Epithelial cell of proximal tubule (primary cell): ENCODE measurements at regions not wholly inside any gene's neighbourhood (a gene's known extent, or its start where the extent isn't known, plus 50 kb on each side); places are given as distances from the start of the nearest gene placed in this dataset.

ENCODE experiments used
- DNase-seq: peaks from one replicate; pipeline ENCODE4 v3.0.0-alpha.2; 2011; ENCODE audit warnings: low read depth
- H3K4me3 ChIP-seq: 2 replicates; pipeline ENCODE4 v1.5.1; 2011; ENCODE audit warnings: low read depth, mild to moderate bottlenecking, low read length
- TF ChIP-seq, protein P1 (sequence below): conservative IDR thresholded peaks from 2 replicates; pipeline ENCODE4 v1.5.1; 2012; ENCODE audit warnings: low read depth, mild to moderate bottlenecking, low read length

DNA sequence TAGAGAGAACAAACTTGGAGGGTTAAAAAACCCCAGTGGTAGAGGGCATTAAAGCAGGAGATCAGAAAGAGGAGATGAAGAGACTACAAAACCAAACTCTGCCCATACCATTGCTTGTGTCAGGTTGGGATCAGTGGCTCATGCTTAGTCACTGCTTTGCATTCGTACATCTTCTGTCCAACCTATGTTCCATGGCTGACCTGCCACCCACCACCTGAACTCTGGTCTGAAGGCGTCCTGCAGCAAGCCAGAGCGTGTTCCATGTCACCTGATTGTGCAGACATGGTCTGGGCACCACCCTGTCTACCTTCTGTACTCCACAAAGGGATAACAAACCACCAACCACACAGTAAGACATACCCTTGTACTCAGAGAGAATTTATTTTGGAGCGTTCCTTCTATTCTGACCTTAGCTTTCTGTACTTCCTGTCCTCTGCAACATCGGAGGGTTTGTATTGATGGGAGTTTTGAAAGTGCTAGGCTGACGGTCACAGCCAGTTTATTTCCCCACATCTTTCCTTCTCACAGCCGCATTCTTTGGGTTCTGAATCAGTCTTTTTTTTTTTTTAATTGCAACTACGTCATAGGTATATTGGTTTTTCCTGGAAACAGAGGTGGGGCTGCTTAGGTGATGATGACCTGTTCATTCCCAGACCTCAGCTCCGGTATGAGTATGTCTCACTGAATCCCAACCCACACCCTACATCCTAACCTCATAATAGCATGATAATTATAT lies 88.3 kb downstream of the SOWAHC start:
- TF ChIP-seq, protein P1, sequence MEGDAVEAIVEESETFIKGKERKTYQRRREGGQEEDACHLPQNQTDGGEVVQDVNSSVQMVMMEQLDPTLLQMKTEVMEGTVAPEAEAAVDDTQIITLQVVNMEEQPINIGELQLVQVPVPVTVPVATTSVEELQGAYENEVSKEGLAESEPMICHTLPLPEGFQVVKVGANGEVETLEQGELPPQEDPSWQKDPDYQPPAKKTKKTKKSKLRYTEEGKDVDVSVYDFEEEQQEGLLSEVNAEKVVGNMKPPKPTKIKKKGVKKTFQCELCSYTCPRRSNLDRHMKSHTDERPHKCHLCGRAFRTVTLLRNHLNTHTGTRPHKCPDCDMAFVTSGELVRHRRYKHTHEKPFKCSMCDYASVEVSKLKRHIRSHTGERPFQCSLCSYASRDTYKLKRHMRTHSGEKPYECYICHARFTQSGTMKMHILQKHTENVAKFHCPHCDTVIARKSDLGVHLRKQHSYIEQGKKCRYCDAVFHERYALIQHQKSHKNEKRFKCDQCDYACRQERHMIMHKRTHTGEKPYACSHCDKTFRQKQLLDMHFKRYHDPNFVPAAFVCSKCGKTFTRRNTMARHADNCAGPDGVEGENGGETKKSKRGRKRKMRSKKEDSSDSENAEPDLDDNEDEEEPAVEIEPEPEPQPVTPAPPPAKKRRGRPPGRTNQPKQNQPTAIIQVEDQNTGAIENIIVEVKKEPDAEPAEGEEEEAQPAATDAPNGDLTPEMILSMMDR, result no peak
- DNase-seq, result peak; percentile 56
- no peak overlapping the region for H3K4me3 ChIP-seq

DNA sequence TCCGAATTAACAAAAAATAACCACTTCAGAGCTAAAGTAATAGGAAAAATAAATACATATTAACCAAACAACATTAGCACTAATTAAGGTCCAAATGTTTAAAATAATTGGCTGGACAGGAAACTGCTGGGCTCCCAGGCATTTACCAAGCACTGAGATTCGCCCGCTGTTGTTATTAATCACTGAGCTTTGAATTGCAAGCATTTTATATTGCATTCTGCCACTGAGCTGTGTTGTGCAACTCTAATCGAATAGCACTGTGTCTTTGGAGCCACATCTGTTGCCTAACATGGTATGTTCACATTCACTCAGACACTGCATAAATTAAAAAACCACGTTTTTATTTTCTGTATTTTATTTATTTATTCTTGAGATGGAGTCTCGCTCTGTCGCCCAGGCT lies 88.9 kb downstream of the SOWAHC start:
- no peak overlapping the region for H3K4me3 ChIP-seq
- TF ChIP-seq, protein P1, result no peak
- no peak for DNase-seq

DNA sequence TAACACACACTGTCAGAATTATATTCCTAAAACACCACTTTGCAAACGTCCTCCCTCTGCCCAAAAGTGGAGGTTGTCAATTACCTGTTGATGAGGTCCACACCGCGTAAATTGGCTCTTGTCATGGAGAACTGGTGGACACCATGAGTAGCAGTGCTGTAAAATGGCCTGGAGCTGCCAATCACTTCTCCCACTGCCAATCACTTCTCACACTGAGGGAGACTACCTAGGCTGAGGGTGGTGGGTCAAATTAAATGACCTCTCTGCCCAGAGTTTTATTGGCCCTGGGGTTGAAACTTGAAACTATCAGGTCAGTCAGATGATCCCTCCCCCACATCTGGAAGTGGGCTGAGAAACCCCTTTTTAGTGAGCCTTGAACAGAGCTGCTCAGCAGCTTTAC lies 89.6 kb downstream of the SOWAHC start:
- no peak for DNase-seq
- no peak overlapping the region for H3K4me3 ChIP-seq
- TF ChIP-seq, protein P1, result no peak

DNA sequence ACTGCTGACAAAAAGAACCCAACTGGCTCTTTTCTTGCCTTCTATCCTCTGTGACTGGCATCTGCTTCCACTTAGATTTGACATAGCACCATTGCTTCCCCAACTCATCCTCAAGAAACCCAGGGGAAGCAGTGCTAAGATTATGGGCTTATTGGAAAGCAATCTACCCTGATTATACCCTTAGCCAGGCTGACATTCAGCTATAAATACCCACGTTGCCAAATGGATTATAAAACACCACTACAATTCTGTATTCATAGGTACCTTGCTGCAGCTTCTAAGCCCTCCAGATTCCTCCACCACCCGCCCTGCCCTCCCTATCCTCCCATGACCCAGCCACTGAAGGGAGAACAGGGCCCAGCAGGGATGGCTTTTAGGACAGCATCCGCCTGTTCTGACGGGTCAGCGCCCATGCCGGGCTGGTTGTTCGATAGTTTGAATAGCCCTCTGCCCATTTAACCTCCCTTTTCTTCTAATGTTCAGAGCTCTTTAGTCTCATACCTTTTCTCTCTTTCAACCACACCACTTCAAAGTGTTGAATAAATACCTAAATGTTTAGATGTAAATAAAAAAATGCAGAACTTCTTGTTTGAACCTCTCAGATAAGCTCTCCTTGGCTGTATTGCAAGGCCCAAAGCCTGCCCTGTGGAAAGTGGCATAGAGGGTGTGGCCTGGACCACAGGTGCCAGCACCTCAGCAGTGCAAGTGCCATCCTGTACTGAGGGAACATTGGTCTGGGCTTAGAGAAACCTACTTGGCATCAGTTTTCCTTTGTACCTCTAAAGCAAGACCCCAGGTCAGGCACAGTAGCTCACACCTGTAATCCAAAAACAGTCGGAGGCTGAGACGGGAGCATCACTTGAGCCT lies 86.6 kb upstream of the RGPD5 start:
- H3K4me3 ChIP-seq, result no peak overlapping the region
- TF ChIP-seq, protein P1, result no peak
- no peak for DNase-seq

DNA sequence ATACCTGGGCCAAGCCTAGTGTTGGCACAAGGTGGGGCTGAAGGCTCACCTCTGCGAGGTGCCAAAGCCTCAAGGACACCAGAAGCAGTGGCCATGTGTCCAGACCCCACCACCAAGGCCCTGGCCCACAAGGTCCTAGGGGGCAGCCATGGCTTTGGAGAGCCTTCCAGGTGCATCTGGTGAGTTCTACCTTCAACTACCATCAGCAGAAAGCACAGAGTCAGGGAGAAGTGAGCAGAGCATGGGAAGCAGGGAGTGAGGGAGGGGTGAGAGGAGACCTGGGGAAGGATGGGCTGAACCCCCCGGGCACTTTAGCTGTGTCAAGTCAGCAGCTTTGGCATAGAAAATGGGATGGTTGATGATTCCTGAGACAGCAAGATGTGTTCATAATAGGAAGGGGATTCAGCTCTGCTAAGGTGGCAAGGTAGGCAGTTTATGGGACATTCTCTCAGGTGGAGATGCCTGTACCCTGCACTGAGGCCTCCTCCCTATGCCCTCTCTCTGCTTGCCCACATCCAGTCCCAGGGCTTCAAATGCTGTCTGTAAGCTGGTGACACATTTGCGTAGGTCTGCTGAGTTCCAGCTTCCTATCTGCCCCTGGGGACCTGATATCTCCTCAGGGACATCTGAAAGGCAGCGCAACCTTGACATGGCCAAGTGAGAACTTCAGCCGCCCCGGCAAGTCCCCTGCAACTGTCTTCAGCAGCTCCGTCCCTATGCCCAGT lies 83.4 kb upstream of the RGPD5 start:
- DNase-seq, result no peak
- TF ChIP-seq, protein P1, result no peak
- H3K4me3 ChIP-seq, result no peak overlapping the region

DNA sequence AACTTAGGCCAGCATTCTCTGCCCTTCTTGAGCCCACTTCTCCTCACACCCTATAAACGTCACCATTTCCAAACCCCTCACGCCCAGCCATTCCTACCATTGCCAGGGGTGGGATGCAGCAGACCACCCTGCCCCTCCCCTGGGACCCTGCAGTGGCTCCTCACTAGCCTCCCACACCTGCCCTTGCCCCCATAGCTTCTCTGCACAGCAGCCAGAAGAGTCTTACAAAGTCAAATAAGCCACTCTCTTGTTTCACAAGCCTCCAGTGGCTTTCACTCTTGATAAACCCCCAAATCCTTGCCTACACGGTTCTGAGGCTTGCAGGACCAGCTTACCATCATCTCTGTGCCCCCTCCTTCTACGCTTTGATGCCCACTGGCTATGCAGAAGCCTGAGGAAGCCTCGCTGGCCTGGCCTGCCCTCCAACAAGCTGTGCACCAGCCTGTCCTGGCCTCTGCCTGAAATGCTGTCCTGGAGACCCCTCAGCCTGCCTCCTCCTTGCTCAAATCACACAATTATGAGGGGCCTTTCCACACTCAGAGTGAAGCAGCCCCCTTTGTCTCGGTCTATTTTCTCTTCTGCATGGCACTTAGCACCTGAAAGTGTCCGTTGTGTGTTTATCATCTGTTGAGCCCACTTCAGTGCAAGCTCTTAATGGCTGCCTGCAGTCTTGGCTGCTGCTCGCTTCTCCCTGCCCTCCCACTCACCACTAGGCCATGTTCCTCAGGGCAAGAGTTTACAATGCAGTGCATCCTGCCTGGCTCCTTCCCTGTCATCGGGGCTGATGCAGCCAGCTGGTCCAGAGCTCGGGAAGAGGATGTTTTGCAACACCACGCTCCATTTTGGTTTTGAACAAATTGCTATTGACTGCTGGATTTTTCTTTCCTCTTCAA lies 82.6 kb upstream of the RGPD5 start:
- no peak for DNase-seq
- TF ChIP-seq, protein P1, result no peak

More for the DNA sequence above, 82.6 kb upstream of the RGPD5 start:
- H3K4me3 ChIP-seq, result no peak overlapping the region
